SK-N-SH treated with all-trans-retinoic acid at 6 μM for 48 hours (cell line): ENCODE measurements at regions not wholly inside any gene's neighbourhood (a gene's known extent, or its start where the extent isn't known, plus 50 kb on each side); places are given as distances from the start of the nearest gene placed in this dataset.

Experiments
- ARNTL ChIP-seq: fragments of 450-650 bp; formaldehyde crosslinking; IDR thresholded peaks from 2 replicates; pipeline ENCODE4 v1.5.0; 2020; ENCODE audit warnings: low read depth, mild to moderate bottlenecking, moderate library complexity, borderline replicate concordance
- CREB5 ChIP-seq: fragments of 250-450 bp; sonication (Bioruptor Pico); IDR thresholded peaks from 2 replicates; pipeline ENCODE4 v1.5.1; 2020; ENCODE audit warnings: low read depth, mild to moderate bottlenecking, moderate library complexity
- CSDC2 ChIP-seq: fragments of 250-450 bp; sonication (Bioruptor Pico); IDR thresholded peaks from 2 replicates; pipeline ENCODE4 v1.5.0; 2020; ENCODE audit warnings: mild to moderate bottlenecking, moderate library complexity
- CSRNP3 ChIP-seq: fragments of 250-450 bp; sonication (Bioruptor Pico); IDR thresholded peaks from 2 replicates; pipeline ENCODE4 v1.5.1; 2021; ENCODE audit warnings: mild to moderate bottlenecking, moderate library complexity
- ESRRG ChIP-seq: fragments of 250-450 bp; sonication (Bioruptor Pico); IDR thresholded peaks from 2 replicates; pipeline ENCODE4 v1.6.1; 2021; ENCODE audit warnings: mild to moderate bottlenecking
- GLIS3 ChIP-seq: fragments of 250-450 bp; sonication (Bioruptor Pico); IDR thresholded peaks from 2 replicates; pipeline ENCODE4 v1.5.0; 2020; ENCODE audit warnings: mild to moderate bottlenecking, moderate library complexity
- ISL1 ChIP-seq: fragments of 250-450 bp; sonication (Bioruptor Pico); IDR thresholded peaks from 2 replicates; pipeline ENCODE4 v2.1.2; 2022; ENCODE audit warnings: mild to moderate bottlenecking, moderate library complexity
- PATZ1 ChIP-seq: fragments of 250-450 bp; sonication (Bioruptor Pico); IDR thresholded peaks from 2 replicates; pipeline ENCODE4 v1.8.0; 2020; ENCODE audit warnings: mild to moderate bottlenecking, moderate library complexity, borderline replicate concordance
- POU6F1 ChIP-seq: fragments of 250-450 bp; sonication (Bioruptor Pico); IDR thresholded peaks from 2 replicates; pipeline ENCODE4 v1.8.0; 2021; ENCODE audit warnings: low read depth, mild to moderate bottlenecking, moderate library complexity, borderline replicate concordance
- RARB ChIP-seq: fragments of 250-450 bp; sonication (Bioruptor Pico); IDR thresholded peaks from 2 replicates; pipeline ENCODE4 v1.8.0; 2021; ENCODE audit warnings: mild to moderate bottlenecking, moderate library complexity
- SNAI2 ChIP-seq: fragments of 250-450 bp; sonication (Bioruptor Pico); IDR thresholded peaks from 2 replicates; pipeline ENCODE4 v1.5.0; 2020; ENCODE audit warnings: mild to moderate bottlenecking, moderate library complexity
- TCF4 ChIP-seq: fragments of 250-450 bp; sonication (Bioruptor Pico); IDR thresholded peaks from 2 replicates; pipeline ENCODE4 v1.8.0; 2021; ENCODE audit warnings: mild to moderate bottlenecking, moderate library complexity, borderline replicate concordance
- ZFP30 ChIP-seq: fragments of 450-650 bp; formaldehyde crosslinking; IDR thresholded peaks from 2 replicates; pipeline ENCODE4 v1.5.0; 2022; ENCODE audit warnings: mild to moderate bottlenecking, moderate library complexity
- ZNF565 ChIP-seq: fragments of 450-650 bp; formaldehyde crosslinking; conservative IDR thresholded peaks from 2 replicates; pipeline ENCODE4 v1.5.0; 2020; ENCODE audit warnings: low read depth, mild to moderate bottlenecking, moderate library complexity

- TF ChIP-seq PATZ1 (CRISPR knock-in tag), result no peak
- TF ChIP-seq RARB (CRISPR knock-in tag), result no peak
- no peak for TF ChIP-seq POU6F1 (CRISPR knock-in tag)
- no peak for TF ChIP-seq ZFP30
- TF ChIP-seq CSDC2 (CRISPR knock-in tag), result no peak
- no peak for TF ChIP-seq CSRNP3
- TF ChIP-seq CREB5 (CRISPR knock-in tag), result no peak
- TF ChIP-seq TCF4 (CRISPR knock-in tag), result no peak
- TF ChIP-seq SNAI2 (CRISPR knock-in tag), result no peak
- no peak for TF ChIP-seq ZNF565
- TF ChIP-seq ARNTL (CRISPR knock-in tag), result no peak
- TF ChIP-seq ISL1 (CRISPR knock-in tag), result no peak
- TF ChIP-seq GLIS3 (CRISPR knock-in tag), result no peak
- TF ChIP-seq ESRRG (CRISPR knock-in tag), result no peak
These were observed 116.1 kb upstream of the PARD3 start for GRCh38 chr10:34931216-34931615.
